ENCODE measurements at regions not wholly inside any gene's neighbourhood (a gene's known extent, or its start where the extent isn't known, plus 50 kb on each side); places are given as distances from the start of the nearest gene placed in this dataset.
"Not testable (repeated sequence)": the region's sequence is repeated elsewhere in the genome, so short reads cannot be mapped to it uniquely, and the experiment has no call there.

GRCh38 chr12:67759829-67760228 is 111.3 kb downstream of the DYRK2 start:
- no peak for DNase-seq (ENCODE audit: low read depth)

GRCh38 chr12:67760586-67761275 is 112.2 kb downstream of the DYRK2 start:
- DNase-seq (ENCODE audit: low read depth) = no peak

DNA sequence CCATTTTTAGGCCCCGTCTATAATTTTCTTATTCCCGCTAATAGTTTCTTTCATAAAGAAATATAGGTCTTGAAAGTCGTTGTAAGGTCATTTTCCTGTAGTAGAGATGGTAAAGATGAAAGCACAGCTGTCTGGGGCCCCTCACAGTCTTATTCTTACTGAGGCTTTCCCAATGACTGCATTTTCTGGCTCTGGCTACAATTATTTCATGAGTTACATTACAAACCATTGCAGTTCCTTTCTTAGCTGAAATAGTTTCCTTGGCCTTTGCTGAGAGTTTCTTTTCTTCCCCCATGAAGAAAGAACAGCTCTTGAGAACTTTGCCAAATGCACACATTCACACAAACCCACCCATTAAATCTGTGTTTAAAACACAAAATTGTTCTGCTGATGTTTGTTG is 113.0 kb downstream of the DYRK2 start:
- DNase-seq (ENCODE audit: low read depth) = no peak

DNA sequence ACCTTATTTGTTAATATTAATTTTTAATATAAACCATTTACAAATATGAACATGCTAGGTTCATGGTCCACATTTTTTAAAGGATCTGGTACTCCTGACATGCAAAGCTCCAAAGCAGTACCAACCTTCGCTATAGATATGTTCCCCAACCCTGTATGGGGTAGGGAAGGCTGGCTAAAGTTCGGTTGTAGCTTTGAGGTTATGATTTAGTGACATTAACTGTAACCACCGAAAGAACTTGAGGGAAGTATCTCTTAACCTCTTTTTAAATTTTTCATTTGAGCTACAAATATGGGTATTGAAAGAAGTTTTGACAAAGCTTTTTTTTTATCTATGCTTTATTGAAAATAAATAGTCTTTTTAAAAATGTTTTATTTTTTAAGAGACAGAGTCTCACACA is 115.5 kb downstream of the DYRK2 start:
- DNase-seq (ENCODE audit: low read depth) = no peak

- DNase-seq (ENCODE audit: low read depth) = no peak
These were observed 116.5 kb downstream of the DYRK2 start for GRCh38 chr12:67764946-67765619.

GRCh38 chr12:67765776-67766766 is 117.5 kb downstream of the DYRK2 start:
- DNase-seq (ENCODE audit: low read depth) = peak; percentile 27

DNA sequence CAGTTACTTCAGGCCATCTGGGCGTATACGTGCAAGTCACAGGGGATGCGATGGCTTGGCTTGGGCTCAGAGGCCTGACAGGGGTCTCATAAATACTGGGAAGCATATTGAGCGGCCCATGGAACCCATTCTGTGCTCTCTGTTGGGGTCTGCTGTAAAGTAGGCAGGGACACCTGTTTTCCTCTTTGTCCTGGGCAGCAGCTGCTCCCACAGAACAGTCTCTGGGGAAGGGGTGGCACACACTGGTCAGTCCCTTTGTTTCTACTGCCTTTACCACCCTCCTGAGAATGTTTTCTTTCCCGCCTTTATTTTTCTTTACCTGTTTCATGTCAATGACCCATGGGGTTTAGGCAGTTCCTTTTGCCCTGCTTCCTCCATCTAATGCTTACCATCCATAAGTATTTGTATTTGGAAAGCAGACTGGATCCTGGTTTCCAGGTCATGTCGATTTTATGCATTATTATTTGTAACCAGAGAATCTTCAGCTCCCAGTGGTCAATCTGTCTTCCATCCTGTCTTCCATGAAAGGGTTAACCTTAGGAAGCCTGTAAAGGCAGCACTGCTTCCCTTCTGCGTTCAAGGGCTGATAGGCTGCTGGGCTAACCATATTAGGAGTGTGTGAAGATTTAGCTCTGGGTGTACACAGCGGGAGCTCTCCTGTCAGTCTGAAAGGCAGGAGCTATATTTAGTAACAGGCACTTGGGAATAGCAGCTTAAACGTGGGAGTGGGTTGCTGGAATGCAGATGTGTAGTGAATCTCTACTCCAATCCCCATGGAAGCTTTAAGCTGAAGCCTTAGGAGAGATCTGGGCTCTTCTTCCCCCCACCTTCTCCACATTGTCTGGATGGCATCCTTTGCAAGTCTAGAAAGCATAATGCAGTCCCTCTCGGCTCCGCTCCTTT is 124.0 kb downstream of the DYRK2 start:
- peak; percentile 6 for DNase-seq (ENCODE audit: low read depth)

GRCh38 chr12:67773896-67774295 is 125.4 kb downstream of the DYRK2 start:
- DNase-seq (ENCODE audit: low read depth) = no peak

DNA sequence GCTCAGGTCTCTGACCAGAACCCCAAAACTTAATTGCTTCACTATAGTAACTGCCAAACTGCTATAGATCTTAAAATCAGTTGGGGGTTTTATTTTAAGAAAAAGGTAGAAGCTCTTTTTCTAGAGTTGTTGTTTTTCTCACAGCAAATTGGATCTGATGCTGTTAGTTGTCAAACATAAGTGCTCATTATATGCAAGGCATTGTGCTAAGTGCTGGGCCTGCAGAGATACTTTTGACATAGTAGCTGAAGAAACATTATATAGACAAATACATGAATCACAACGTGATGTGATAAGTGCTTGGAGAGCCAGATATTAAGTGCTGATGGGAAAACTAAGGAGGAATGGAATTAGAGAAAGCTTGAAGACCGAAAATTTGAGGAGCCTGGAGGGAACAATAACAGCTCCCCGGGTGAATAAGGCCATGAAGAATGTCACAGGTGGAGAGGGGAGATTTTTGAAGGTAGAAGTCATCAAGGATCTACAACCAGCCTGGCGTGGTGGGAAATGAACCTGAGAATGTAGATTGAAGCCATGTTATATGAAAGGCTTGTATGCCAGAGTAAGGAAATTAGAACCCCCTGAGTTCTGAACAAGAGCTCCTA is 126.5 kb downstream of the DYRK2 start:
- DNase-seq (ENCODE audit: low read depth) = no peak

- DNase-seq (ENCODE audit: low read depth) = no peak
These were observed 132.1 kb downstream of the DYRK2 start for GRCh38 chr12:67780580-67781084.

- DNase-seq (ENCODE audit: low read depth) = no peak
These were observed 134.0 kb downstream of the DYRK2 start for GRCh38 chr12:67782573-67782972.

- DNase-seq (ENCODE audit: low read depth) = no peak
These were observed 134.8 kb downstream of the DYRK2 start for GRCh38 chr12:67783393-67783792.

GRCh38 chr12:67784831-67785230 is 136.3 kb downstream of the DYRK2 start:
- no peak for DNase-seq (ENCODE audit: low read depth)

DNA sequence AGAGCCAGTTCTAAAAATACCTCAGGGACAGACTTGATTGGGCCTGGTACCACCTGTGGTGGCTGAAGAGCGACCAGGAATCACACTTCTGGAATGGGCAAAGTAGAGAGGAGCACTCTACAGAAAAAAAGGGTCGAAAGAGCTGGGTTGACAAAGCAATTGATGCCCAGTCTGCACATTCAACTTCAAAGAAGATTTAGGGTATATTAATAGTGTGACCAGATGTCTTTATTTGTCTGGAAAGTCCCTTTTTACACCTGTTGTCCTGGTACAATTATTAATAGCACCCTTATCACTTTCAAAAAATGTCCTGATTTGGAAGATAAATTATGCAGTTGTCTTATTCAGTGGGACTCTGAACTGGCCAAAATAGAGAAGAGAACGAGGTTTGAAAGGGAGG is 137.5 kb downstream of the DYRK2 start:
- no peak for DNase-seq (ENCODE audit: low read depth)

DNA sequence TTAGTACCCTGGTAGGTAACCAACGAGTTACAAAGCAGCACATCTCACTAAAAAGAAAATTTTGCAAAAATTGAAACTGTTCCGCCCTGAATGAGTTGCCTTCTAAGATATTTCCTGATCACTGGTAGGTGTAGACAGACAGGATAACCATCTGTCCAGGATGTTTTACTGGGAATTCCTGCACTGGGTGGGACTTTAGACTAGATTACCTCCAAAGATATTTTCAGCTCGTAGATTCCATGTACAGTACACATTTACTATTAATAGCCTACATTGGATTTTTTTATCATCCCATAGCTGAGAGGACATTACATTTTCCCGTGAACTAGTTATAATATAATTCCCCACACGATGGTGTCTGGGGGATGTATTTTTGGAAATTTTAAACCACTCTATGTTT is 139.6 kb downstream of the DYRK2 start:
- DNase-seq (ENCODE audit: low read depth) = no peak

- no peak for DNase-seq (ENCODE audit: low read depth)
These were observed 140.7 kb downstream of the DYRK2 start for GRCh38 chr12:67789266-67789665.

GRCh38 chr12:67790660-67791059 is 142.1 kb downstream of the DYRK2 start:
- DNase-seq (ENCODE audit: low read depth) = no peak

DNA sequence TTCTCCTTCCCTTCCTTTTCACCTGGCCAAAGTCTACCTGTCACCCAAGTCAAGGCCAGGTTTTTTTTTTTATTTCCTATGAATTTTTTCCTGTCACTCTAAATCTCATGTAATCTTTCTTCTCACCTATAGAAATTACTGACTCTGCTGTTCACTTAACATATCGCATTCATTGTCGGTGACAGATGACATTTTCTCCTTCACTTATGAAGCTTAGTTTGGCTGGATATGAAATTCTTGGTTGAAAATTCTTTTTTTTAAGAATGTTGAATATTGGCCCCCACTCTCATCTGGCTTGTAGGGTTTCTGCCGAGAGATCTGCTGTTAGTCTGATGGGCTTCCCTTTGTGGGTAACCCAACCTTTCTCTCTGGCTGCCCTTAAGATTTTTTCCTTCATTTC is 142.8 kb downstream of the DYRK2 start:
- DNase-seq (ENCODE audit: low read depth) = not testable (repeated sequence)

DNA sequence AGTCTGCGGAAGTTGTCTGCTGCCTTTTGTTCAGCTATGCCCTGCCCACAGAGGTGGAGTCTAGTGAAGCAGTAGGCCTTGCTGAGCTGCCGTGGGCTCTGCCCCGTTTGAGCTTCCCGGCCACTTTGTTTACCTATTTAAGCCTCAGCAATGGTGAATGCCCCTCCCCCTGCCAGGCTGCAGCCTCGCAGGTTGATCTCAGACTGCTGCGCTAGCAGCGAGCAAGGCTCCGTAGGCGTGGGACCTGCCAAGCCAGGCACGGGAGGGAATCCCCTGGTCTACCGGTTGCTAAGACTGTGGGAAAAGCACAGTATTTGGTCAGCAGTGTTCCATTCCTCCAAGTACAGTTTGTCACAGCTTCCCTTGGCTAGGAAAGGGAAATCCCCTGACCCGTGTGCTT is 143.6 kb downstream of the DYRK2 start:
- DNase-seq (ENCODE audit: low read depth) = no peak

- DNase-seq (ENCODE audit: low read depth) = peak; percentile 63
These were observed 145.6 kb downstream of the DYRK2 start for GRCh38 chr12:67794161-67794560.

- DNase-seq (ENCODE audit: low read depth) = no peak
These were observed 146.7 kb downstream of the DYRK2 start for GRCh38 chr12:67795236-67795635.

Data from fibroblast of the conjunctiva (primary cell).